AG09309 (cell line): ENCODE measurements at regions not wholly inside any gene's neighbourhood (a gene's known extent, or its start where the extent isn't known, plus 50 kb on each side); places are given as distances from the start of the nearest gene placed in this dataset.

Source experiments
- DNase-seq: peaks from one replicate; pipeline ENCODE4 v3.0.0-alpha.2; 2010; ENCODE audit warnings: low read depth
- H3K4me3 ChIP-seq: 2 replicates; pipeline ENCODE4 v1.5.1; 2011; ENCODE audit warnings: mild to moderate bottlenecking, low read depth, low read length, moderate library complexity; ENCODE audit not compliant: control insufficient read depth
- TF ChIP-seq, protein P1 (sequence below): IDR thresholded peaks from 2 replicates; pipeline ENCODE4 v1.5.1; 2011; ENCODE audit warnings: mild to moderate bottlenecking, low read depth, low read length, inconsistent platforms; ENCODE audit not compliant: insufficient read depth, control insufficient read depth; ENCODE audit errors: missing control alignments

DNA sequence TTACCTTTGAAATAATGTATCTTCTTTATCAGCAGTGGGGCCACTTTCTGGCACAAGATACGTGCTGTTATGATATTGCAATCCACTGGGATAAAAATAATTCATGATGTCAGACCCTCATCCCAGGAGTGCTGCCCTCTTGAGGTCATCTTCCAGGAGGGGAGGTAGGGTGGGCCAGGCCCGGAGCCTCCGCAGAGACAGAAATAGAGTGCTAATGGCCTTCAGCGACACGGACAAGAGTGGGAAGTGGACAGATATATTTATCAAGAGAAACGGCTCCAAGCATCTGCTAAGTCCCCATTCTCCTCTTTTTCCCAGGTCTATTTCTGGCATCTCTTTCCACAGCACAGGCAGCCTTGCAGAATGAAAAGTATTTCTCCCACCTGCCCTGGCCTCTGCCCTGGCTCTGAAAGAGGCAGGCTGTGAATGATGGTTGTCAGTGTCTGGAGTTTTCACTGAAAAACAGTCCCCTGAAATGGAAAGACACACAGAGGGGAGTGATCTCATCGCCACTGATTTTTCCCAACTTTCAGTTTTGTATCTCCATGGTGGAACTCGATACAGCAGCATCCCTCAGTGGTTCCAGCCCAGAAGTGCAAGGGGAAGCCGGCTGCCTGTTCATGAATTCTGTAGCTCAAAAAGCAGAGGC is 251.7 kb upstream of the MYO3A start:
- TF ChIP-seq, protein P1, sequence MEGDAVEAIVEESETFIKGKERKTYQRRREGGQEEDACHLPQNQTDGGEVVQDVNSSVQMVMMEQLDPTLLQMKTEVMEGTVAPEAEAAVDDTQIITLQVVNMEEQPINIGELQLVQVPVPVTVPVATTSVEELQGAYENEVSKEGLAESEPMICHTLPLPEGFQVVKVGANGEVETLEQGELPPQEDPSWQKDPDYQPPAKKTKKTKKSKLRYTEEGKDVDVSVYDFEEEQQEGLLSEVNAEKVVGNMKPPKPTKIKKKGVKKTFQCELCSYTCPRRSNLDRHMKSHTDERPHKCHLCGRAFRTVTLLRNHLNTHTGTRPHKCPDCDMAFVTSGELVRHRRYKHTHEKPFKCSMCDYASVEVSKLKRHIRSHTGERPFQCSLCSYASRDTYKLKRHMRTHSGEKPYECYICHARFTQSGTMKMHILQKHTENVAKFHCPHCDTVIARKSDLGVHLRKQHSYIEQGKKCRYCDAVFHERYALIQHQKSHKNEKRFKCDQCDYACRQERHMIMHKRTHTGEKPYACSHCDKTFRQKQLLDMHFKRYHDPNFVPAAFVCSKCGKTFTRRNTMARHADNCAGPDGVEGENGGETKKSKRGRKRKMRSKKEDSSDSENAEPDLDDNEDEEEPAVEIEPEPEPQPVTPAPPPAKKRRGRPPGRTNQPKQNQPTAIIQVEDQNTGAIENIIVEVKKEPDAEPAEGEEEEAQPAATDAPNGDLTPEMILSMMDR = no peak
- no peak for DNase-seq
- H3K4me3 ChIP-seq = no peak overlapping the region

DNA sequence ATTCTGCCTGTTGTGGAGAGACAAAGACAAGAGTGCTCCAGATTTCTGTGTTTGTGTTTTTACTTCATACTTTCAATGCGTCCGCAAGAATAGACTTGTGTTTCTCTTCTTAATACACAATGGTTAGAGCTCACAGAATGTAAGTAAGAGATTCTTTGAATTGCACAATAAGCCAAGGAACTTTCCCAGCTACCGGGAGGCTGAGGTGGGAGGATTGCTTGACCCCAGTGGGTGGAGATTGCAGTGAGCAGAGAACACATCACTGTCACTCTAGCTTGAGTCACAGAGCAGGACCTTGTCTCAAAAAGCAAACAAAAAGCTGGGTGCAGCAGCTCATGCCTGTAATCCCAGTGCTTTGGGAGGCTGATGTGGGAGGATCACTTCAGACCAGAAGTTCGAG is 250.7 kb upstream of the MYO3A start:
- TF ChIP-seq, protein P1 = no peak
- H3K4me3 ChIP-seq = no peak overlapping the region
- no peak for DNase-seq

DNA sequence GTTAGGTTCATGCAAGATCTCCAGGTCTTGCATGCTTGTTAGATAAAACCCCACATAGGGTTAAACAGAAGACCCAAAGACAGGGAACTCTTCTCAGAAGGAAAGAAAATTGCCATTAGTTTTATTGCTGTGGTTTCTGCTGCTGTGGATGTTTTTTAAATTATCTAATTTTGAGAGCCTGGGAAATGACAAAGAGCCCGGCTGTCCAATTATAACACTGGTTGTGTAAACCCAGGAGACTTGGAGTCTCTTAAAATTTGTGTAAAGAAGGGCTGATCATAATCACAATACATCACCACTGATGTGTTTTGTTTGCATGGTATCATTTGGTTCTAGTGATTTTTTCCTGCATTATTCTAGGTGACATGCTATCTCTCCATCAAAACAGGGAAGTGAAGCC is 246.5 kb upstream of the MYO3A start:
- H3K4me3 ChIP-seq = no peak overlapping the region
- TF ChIP-seq, protein P1 = no peak
- DNase-seq = no peak

DNA sequence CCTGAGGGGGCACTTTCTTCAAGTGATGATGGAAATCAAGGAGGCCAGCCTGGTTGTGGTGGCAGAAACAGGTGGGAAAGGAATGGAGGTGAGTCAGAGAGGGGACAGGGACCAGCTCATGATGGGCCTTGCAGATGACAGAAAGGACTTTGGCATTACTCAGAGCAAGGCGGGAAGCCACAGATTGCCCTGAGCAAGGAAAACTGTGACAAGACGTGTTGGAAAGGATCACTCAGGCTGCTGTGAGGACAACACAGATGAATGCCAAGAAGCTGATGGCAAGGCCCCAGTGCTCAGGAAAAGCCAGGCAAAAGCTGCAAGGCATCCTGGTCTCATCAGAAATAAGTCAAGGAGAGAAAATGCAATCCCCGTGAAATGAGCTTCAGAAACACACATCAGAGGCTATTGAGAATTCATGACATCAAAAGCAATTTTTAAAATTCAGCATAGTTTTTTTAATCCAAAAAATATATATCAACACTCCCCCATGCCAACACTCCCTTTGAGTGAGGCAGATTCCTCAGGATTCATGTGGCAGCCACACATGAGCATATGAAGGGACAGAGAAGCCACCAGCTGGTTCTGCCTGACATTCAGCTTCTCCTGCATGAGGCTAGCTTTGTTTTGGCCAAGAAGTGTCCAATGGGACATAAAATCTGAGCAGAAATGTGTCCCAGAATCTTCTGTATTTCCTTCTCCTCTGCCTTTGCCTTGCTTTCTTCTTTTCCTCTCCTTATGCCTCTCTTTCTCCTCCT is 244.5 kb upstream of the MYO3A start:
- no peak overlapping the region for H3K4me3 ChIP-seq
- no peak for DNase-seq
- TF ChIP-seq, protein P1 = no peak

DNA sequence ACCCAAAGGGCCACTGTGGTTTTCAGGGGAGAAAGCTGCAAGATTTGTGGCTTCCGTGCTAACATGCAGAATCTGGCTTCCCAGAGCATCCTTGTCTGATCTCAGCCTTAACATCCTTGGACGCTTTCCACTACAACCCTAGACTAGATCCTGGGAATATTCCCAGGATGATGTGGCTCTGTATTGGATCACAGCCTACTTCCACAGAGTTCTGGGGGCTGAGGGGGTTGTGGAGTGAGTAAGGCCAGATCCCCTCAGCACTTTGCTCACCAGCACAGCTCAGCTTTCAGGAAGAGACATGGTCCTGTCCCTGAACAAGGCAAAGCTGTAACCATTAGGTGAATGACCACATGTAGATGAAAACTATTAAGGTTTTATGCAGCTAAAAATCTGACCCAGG is 241.3 kb upstream of the MYO3A start:
- DNase-seq = no peak
- TF ChIP-seq, protein P1 = no peak
- H3K4me3 ChIP-seq = no peak overlapping the region

DNA sequence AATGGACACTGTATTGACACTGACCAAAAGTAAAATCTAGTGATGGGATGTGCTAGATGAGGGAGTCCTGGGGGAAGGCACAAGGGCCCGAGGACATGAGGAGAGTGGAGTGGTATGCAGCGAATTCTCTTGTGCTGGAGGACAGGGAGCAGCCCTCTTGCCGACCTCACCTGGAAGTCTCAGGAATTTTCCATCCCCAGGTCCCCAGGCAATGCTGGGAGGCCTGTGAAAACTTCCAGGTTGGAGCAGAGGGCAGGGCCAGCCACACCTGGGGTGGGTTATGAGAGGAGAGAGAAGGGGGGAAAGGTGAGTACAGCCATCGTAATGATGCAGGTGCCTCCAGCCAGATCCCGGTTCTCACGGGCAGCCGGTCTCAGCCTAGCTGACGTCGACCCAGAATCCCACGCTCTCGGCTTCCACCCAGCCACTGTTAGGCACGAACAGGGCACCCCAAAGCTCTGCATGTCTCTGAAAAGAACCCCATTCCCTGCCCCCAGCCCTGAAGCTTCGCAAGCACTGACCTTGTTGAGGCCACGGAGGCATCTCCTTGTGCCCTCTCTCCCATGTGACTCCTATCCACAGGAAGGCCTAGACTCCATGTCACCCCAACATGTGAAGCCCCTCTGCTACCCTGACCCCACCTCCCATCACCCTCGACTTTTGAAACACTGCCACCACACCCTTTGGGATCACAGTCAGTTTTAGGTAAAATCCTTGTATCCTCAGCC is 239.7 kb upstream of the MYO3A start:
- no peak overlapping the region for H3K4me3 ChIP-seq
- no peak for DNase-seq
- TF ChIP-seq, protein P1 = no peak
